Astrocyte of the spinal cord (primary cell): ENCODE measurements at regions not wholly inside any gene's neighbourhood (a gene's known extent, or its start where the extent isn't known, plus 50 kb on each side); places are given as distances from the start of the nearest gene placed in this dataset.

ENCODE experiments used
- DNase-seq: peaks from one replicate; pipeline ENCODE4 v3.0.0; 2011; ENCODE audit warnings: low read depth, low spot score
- H3K4me3 ChIP-seq: 2 replicates; pipeline ENCODE4 v1.5.1; 2011; ENCODE audit warnings: low read depth, mild to moderate bottlenecking, low read length, moderate library complexity
- in situ Hi-C: cut with HindIII; loops from 2 replicates; pipeline ENCODE4 v1.10.0; 2017; ENCODE audit warnings: low sequenced_read_pairs
- TF ChIP-seq, protein P1 (sequence below): IDR thresholded peaks from 2 replicates; pipeline ENCODE4 v1.5.1; 2012; ENCODE audit warnings: low read depth, mild to moderate bottlenecking, low read length, inconsistent platforms

DNA sequence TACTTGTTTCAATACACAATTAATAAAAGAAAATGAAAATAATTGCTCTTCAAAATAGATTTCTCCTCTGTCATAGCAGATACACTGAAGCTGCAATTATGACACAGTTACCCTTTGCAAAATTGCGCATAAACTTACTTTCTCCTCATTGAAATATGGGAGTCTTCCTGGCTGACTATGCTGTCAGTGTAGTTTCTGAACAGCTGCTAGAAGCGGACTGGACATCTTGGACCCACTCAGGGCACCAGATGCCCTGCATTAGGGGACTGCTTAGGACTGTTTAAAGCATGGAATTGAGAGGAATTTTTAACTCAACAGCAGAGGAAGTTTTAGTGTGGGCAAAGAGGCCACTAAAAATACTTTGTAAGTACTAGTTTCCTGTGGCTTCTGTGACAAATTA is 454.9 kb downstream of the ATP23 start:
- no peak for DNase-seq
- TF ChIP-seq, protein P1, sequence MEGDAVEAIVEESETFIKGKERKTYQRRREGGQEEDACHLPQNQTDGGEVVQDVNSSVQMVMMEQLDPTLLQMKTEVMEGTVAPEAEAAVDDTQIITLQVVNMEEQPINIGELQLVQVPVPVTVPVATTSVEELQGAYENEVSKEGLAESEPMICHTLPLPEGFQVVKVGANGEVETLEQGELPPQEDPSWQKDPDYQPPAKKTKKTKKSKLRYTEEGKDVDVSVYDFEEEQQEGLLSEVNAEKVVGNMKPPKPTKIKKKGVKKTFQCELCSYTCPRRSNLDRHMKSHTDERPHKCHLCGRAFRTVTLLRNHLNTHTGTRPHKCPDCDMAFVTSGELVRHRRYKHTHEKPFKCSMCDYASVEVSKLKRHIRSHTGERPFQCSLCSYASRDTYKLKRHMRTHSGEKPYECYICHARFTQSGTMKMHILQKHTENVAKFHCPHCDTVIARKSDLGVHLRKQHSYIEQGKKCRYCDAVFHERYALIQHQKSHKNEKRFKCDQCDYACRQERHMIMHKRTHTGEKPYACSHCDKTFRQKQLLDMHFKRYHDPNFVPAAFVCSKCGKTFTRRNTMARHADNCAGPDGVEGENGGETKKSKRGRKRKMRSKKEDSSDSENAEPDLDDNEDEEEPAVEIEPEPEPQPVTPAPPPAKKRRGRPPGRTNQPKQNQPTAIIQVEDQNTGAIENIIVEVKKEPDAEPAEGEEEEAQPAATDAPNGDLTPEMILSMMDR, result no peak
- in situ Hi-C loops, result no loop called here
- H3K4me3 ChIP-seq, result no peak overlapping the region

DNA sequence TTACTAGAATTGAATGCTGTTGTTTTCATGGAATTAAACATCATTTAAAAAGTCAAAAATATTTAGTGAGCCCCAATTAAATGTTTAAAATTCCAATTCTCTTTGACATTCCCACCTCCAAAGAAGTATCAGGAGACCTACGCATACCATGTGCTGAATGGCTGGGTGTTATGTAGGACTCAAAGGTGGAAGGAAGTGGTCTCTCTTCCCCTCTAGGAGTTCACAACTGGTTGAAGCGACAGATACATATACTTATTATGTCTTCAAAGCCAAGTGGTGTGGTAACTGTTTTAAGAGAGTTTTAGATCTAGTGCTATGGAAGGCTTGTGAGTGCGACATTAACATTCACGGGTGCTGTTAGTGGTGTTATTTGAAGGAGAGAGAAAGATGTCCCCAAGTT is 464.0 kb downstream of the ATP23 start:
- TF ChIP-seq, protein P1, result no peak
- H3K4me3 ChIP-seq, result no peak overlapping the region
- in situ Hi-C loops, result no loop called here
- no peak for DNase-seq

DNA sequence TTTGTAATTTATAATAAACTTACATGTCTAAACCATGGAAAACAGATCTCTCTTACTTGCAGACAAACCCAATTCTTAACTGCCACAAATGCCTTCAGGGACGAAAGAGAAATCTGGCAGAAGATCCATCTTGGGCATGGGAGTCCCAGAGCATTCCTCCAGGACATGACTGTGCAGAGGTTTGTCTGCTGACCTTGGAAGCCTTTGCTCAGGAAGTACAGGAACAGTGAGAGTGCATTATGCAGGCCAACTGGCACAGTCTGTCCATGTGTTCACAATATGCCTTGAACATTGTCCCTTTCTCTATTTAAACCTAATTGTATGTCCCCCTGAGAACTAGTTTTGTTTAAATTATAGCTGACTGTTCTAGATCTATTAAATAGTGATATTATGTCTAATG is 467.1 kb downstream of the ATP23 start:
- DNase-seq, result no peak
- TF ChIP-seq, protein P1, result no peak
- no peak overlapping the region for H3K4me3 ChIP-seq
- in situ Hi-C loops, result no loop called here

DNA sequence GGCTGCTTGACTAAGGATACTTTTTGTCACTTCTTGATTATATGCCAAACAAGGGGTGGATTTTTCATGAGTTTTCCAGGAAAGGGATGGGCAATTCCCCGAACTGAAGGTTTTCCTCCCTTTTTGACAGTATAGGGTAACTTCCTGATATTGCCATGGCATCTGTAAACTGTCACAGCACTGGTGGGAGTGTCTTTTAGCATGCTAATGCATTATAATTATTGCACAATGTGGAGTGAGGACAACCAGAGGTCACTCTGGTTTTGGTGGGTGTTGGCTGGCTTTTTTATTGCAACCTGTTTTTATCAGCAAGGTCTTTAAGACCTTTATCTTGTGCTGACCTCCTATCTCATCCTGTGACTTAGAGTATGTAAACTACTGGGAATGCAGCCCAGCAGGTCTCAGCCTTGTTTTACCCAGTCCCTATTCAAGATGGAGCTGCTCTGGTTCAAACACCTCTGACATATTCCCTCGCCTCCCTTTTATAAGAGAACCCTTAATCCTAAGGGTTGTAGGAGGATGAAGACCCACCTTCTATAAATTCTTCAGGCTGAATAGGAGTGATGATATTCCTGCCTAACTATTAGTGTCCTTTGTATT is 471.2 kb downstream of the ATP23 start:
- no peak for DNase-seq
- TF ChIP-seq, protein P1, result no peak
- in situ Hi-C loops, result no loop called here
- H3K4me3 ChIP-seq, result no peak overlapping the region

DNA sequence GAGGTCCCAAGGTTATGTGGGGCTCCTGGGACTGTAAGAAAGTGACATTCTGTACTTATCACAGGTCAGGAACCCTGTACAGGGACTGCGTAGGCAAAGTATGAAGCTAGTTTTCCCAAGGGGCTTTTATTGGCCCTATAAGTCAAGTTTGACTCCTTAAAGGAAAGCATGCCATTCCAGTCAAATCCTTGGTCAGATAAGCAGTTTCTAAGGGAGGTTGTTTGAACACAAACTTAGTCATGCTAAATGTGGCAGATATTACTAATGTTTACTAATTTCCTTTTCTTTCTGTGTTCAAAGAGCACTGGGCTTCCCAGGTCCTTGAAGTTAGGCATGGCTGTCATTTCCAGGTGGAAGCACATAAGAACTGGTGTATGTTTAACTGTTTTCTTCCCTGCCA is 472.4 kb downstream of the ATP23 start:
- TF ChIP-seq, protein P1, result no peak
- in situ Hi-C loops, result no loop called here
- peak; percentile 75 for DNase-seq
- H3K4me3 ChIP-seq, result no peak overlapping the region

DNA sequence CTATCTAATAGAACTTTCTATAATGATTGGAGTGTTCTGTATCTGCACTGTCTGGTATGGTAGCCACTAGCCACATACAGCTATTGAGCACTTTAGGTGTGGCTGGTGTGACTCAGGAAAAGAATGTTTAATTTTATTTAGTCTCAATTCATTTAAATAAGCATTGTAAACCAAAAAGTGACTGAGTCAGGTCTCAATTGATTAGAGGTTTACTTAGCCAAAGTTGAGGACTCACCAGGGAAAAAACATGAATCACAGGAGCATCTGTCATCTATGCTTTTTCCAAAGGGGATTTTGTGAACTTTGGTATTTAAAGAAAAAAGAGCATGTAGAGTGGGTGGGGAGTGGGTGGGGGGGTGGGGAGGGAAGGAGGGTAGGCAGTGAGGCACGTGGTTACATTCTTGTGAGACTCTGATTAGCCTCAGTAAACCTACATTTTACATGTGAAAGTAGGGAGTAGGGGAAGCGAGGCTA is 473.1 kb downstream of the ATP23 start:
- peak; percentile 69 for DNase-seq
- H3K4me3 ChIP-seq, result no peak overlapping the region
- TF ChIP-seq, protein P1, result no peak
- in situ Hi-C loops, result no loop called here

DNA sequence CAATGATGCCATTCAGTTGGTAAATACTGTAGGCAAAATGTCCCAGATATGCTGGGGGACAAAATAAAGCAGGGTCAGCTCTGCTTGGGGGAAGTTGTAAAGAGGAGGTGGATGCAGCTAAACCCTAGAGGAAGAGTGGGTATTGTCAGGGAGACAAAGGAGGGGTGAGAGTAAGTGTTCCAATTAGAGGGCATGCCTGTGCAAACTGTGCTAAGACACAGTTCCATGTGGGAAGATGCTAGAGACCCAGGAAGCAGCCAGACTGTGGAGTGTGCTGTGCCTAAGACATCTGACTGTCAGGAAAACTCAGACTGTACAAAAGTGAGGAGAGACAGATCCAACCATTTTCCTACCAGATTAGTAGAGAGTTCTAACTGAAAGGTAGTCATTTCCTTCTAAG is 474.3 kb downstream of the ATP23 start:
- TF ChIP-seq, protein P1, result no peak
- DNase-seq, result no peak
- in situ Hi-C loops, result no loop called here
- no peak overlapping the region for H3K4me3 ChIP-seq
